ENCODE measurements at regions not wholly inside any gene's neighbourhood (a gene's known extent, or its start where the extent isn't known, plus 50 kb on each side); places are given as distances from the start of the nearest gene placed in this dataset.

- in situ Hi-C loops (cut with HindIII; ENCODE audit: extremely low pct_ligation_motif_present, low pct_unique_long_range_greater_than_20kb): loop anchor here (10.0 to 25.0 kb wide), 3 partner anchors 80 to 430 kb away; partner anchors contain the start of genes MRPS17 and NIPSNAP2
- no TSS peak for BruUV-seq (replicated peaks)
- intact Hi-C loops (cut with micrococcal nuclease; ENCODE audit: unreplicated experiment): no loop called here
Measured at GRCh38 chr7:55644567-55644966, 72.3 kb upstream of the VOPP1 start.

More at GRCh38 chr7:55644567-55644966, 72.3 kb upstream of the VOPP1 start:
- ATAC-seq: no peak
- Histone ChIP-seq H3K79me2 (ENCODE audit: insufficient read depth, low read length) (no peaks in the 10 kb centered on the region), H3K4me3 (replicated peaks in 1 of 3; ENCODE audit: insufficient read depth in 1 of 3, low read depth in 2 of 3, low read length in 3 of 3) (no peak overlapping the region), H3K9ac (ENCODE audit: insufficient read depth, low read depth, low read length) (no peak overlapping the region), H3K27ac (ENCODE audit: extremely low read length, insufficient read depth, low read length) (no peak overlapping the region), H3K9me3 (ENCODE audit: low read length) (peaks cover 3% of the 10 kb centered on the region; the same call in 1 of the 2 replicates), H4K20me1 (ENCODE audit: insufficient read depth, low read length) (no peaks in the 10 kb centered on the region), H3K4me2 (ENCODE audit: low read depth, low read length) (no peak overlapping the region), H3K36me3 (replicated peaks in 1 of 2; ENCODE audit: control insufficient read depth in 1 of 2, insufficient read depth in 2 of 2, low read length in 2 of 2) (no peaks in the 10 kb centered on the region), H3K27me3 (ENCODE audit: control insufficient read depth in 1 of 2, insufficient read depth in 2 of 2, low read length in 2 of 2) (no peaks in the 10 kb centered on the region; a peak in 2 of 5 replicates), H3K4me1 (ENCODE audit: insufficient read depth, low read length) (no peaks in the 10 kb centered on the region), H2AFZ (ENCODE audit: low read length) (no peak overlapping the region)
- no peak for FAIRE-seq
- DNase-seq (ENCODE audit: low spot score): no peak
- POLR2A ChIA-PET: no interaction called here
- CTCF ChIA-PET (ENCODE audit: low intra/inter-chr PET ratio, low total read pairs): no interaction called here
- TF ChIP-seq JUNB (CRISPR knock-in tag; IDR thresholded peaks at IDR 0.05; ENCODE audit: borderline replicate concordance) (no peak), CENPBD1 (CRISPR knock-in tag; IDR thresholded peaks at IDR 0.05; ENCODE audit: borderline replicate concordance, low read depth) (no peak), MYNN (CRISPR knock-in tag; IDR thresholded peaks at IDR 0.05; ENCODE audit: low read depth) (no peak), ZMYM4 (CRISPR knock-in tag; IDR thresholded peaks at IDR 0.05) (no peak), ZNF780A (CRISPR knock-in tag; IDR thresholded peaks at IDR 0.05) (no peak), ZNF773 (CRISPR knock-in tag; IDR thresholded peaks at IDR 0.05; ENCODE audit: borderline replicate concordance) (no peak), RXRA (CRISPR knock-in tag; IDR thresholded peaks at IDR 0.05) (no peak), XBP1 (CRISPR knock-in tag; IDR thresholded peaks at IDR 0.05) (no peak), HNF4A (CRISPR knock-in tag; IDR thresholded peaks at IDR 0.05) (no peak), ZNF484 (CRISPR knock-in tag; IDR thresholded peaks at IDR 0.05; ENCODE audit: borderline replicate concordance, low read depth) (no peak), ZNF138 (CRISPR knock-in tag; IDR thresholded peaks at IDR 0.05; ENCODE audit: low read depth) (no peak), ZBTB38 (CRISPR knock-in tag; IDR thresholded peaks at IDR 0.05) (no peak), ZNF639 (CRISPR knock-in tag; conservative IDR thresholded peaks at IDR 0.05) (no peak)
- WGBS (ENCODE audit: low lambda C conversion rate): 14% methylated on average over 3 of the region's 3 CpGs
